Epithelial cell of proximal tubule (primary cell): ENCODE measurements at regions not wholly inside any gene's neighbourhood (a gene's known extent, or its start where the extent isn't known, plus 50 kb on each side); places are given as distances from the start of the nearest gene placed in this dataset.
"Not testable (repeated sequence)": the region's sequence is repeated elsewhere in the genome, so short reads cannot be mapped to it uniquely, and the experiment has no call there.

ENCODE experiments used
- DNase-seq: peaks from one replicate; pipeline ENCODE4 v3.0.0-alpha.2; 2011; ENCODE audit warnings: low read depth
- H3K4me3 ChIP-seq: 2 replicates; pipeline ENCODE4 v1.5.1; 2011; ENCODE audit warnings: low read depth, mild to moderate bottlenecking, low read length
- CTCF ChIP-seq: conservative IDR thresholded peaks from 2 replicates; pipeline ENCODE4 v1.5.1; 2012; ENCODE audit warnings: low read depth, mild to moderate bottlenecking, low read length

GRCh38 chr17:77531641-77532040 is 390.9 kb downstream of the SEC14L1 start:
- DNase-seq, result no peak
- H3K4me3 ChIP-seq, result no peak overlapping the region
- no peak for TF ChIP-seq CTCF

- H3K4me3 ChIP-seq, DNase-seq: not testable (repeated sequence)
These were observed 392.9 kb downstream of the SEC14L1 start for GRCh38 chr17:77533697-77534096.

GRCh38 chr17:77534137-77534536 is 393.4 kb downstream of the SEC14L1 start:
- no peak for DNase-seq
- TF ChIP-seq CTCF, result no peak
- H3K4me3 ChIP-seq, result no peak overlapping the region

- no peak for DNase-seq
- no peak overlapping the region for H3K4me3 ChIP-seq
- TF ChIP-seq CTCF, result no peak
These were observed 394.7 kb downstream of the SEC14L1 start for GRCh38 chr17:77535435-77535834.

GRCh38 chr17:77535892-77536291 is 395.1 kb downstream of the SEC14L1 start:
- H3K4me3 ChIP-seq, result no peak overlapping the region
- DNase-seq, result no peak
- no peak for TF ChIP-seq CTCF

GRCh38 chr17:77537566-77537965 is 396.8 kb downstream of the SEC14L1 start:
- no peak for DNase-seq
- no peak for TF ChIP-seq CTCF
- H3K4me3 ChIP-seq, result no peak overlapping the region

GRCh38 chr17:77540531-77540930 is 399.8 kb downstream of the SEC14L1 start:
- TF ChIP-seq CTCF, result no peak
- no peak overlapping the region for H3K4me3 ChIP-seq
- DNase-seq, result no peak

- no peak for DNase-seq
- no peak for TF ChIP-seq CTCF
- no peak overlapping the region for H3K4me3 ChIP-seq
These were observed 400.2 kb downstream of the SEC14L1 start for GRCh38 chr17:77540975-77541374.
